PC-9 (cell line): ENCODE measurements at regions not wholly inside any gene's neighbourhood (a gene's known extent, or its start where the extent isn't known, plus 50 kb on each side); places are given as distances from the start of the nearest gene placed in this dataset.

Experiments used
- BruUV-seq: library from RNA; stranded (reverse); fragments of 400-500 nt; replicated peaks from 2 replicates; lab custom pipeline; 2021; lab: Mats Ljungman, UMichigan
- CTCF ChIA-PET: fragments of 300-600 bp; sonication (Branson Sonifier 250); formaldehyde crosslinking; loops from one replicate; lab custom pipeline; 2022; ENCODE audit warnings: antibody characterized with exemption; lab: Charles Lee
- POLR2A ChIA-PET: fragments of 300-600 bp; sonication (Branson Sonifier 250); formaldehyde crosslinking; loops from one replicate; lab custom pipeline; 2022; ENCODE audit warnings: antibody characterized with exemption; ENCODE audit not compliant: unreplicated experiment; lab: Charles Lee
- DNase-seq, 2 experiments: peaks; one replicate each; pipeline versions ENCODE4 v3.0.0 to v3.0.0-alpha.2; 2015 to 2022; ENCODE audit warnings: mixed read lengths in 1 of 2
- H2AFZ ChIP-seq: fragments of 200-600 bp; sonication (generic); 2 replicates; pipeline ENCODE4 v1.8.1; 2017; ENCODE audit warnings: antibody characterized with exemption
- H3F3A ChIP-seq: fragments of 200-600 bp; sonication (generic); 2 replicates; pipeline ENCODE4 v1.8.1; 2017; ENCODE audit warnings: antibody characterized with exemption, mild to moderate bottlenecking, low read depth; ENCODE audit not compliant: insufficient read depth
- H3K27ac ChIP-seq: fragments of 200-600 bp; sonication (generic); 2 replicates; pipeline ENCODE4 v1.6.1; 2016; ENCODE audit warnings: mixed run types
- H3K27me3 ChIP-seq: fragments of 200-600 bp; sonication (generic); 2 replicates; pipeline ENCODE4 v1.6.1; 2016; ENCODE audit warnings: low read depth, mixed run types; ENCODE audit not compliant: insufficient read depth
- H3K36me3 ChIP-seq: fragments of 200-600 bp; sonication (generic); 2 replicates; pipeline ENCODE4 v1.6.1; 2016; ENCODE audit warnings: low read depth, mixed run types
- H3K4me1 ChIP-seq: fragments of 200-600 bp; sonication (generic); replicated peaks from 2 replicates; pipeline ENCODE4 v1.6.1; 2016; ENCODE audit warnings: mixed run types; ENCODE audit not compliant: insufficient read depth
- H3K4me2 ChIP-seq: fragments of 200-600 bp; sonication (generic); 2 replicates; pipeline ENCODE4 v1.6.1; 2017; ENCODE audit warnings: mixed run types
- H3K4me3 ChIP-seq: fragments of 200-600 bp; sonication (generic); 2 replicates; pipeline ENCODE4 v1.6.1; 2016; ENCODE audit warnings: mixed run types
- H3K79me2 ChIP-seq: fragments of 200-600 bp; sonication (generic); 2 replicates; pipeline ENCODE4 v1.6.1; 2017; ENCODE audit warnings: low read depth, mixed run types
- H3K9me2 ChIP-seq: fragments of 200-600 bp; sonication (generic); 2 replicates; pipeline ENCODE4 v1.8.1; 2017; ENCODE audit warnings: mild to moderate bottlenecking; ENCODE audit not compliant: insufficient read depth
- H3K9me3 ChIP-seq: fragments of 200-600 bp; sonication (generic); 2 replicates; pipeline ENCODE4 v1.8.1; 2016; ENCODE audit warnings: low read depth; ENCODE audit not compliant: insufficient read depth
- H4K20me1 ChIP-seq: fragments of 200-600 bp; sonication (generic); 2 replicates; pipeline ENCODE4 v1.8.1; 2017; ENCODE audit not compliant: insufficient read depth
- CTCF ChIP-seq: fragments of 200-600 bp; sonication (generic); conservative IDR thresholded peaks from 2 replicates; pipeline ENCODE4 v1.6.1; 2017; ENCODE audit warnings: mixed run types, antibody characterized with exemption, mild to moderate bottlenecking, moderate library complexity
- EZH2 ChIP-seq: fragments of 200-600 bp; sonication (generic); IDR thresholded peaks from 2 replicates; pipeline ENCODE4 v1.8.0; 2017; ENCODE audit warnings: antibody characterized with exemption, low read depth
- intact Hi-C: fragments of 100-400 bp; cut with micrococcal nuclease; formaldehyde crosslinking; loops from one replicate; pipeline ENCODE4 v1.10.0; 2022; ENCODE audit not compliant: unreplicated experiment

GRCh38 chr1:232191560-232191959 is 438.4 kb downstream of the SIPA1L2 start:
- Histone ChIP-seq H4K20me1 (no peaks in the 10 kb centered on the region), H3K27ac (no peak overlapping the region), H3F3A (0 out of 2 replicates have a peak, but pooled peaks cover 6% of the 10 kb centered on the region), H3K4me3 (no peak overlapping the region), H3K4me1 (no peaks in the 10 kb centered on the region), H3K9me2 (no peaks in the 10 kb centered on the region), H3K4me2 (no peak overlapping the region), H2AFZ (no peak overlapping the region), H3K9me3 (no peaks in the 10 kb centered on the region), H3K79me2 (no peaks in the 10 kb centered on the region), H3K36me3 (no peaks in the 10 kb centered on the region), H3K27me3 (peaks cover 39% of the 10 kb centered on the region)
- no peak for TF ChIP-seq EZH2
- no peak for TF ChIP-seq CTCF
- POLR2A ChIA-PET = no interaction called here
- DNase-seq = no peak
- CTCF ChIA-PET = no interaction called here
- BruUV-seq = no TSS peak
- intact Hi-C loops = no loop called here

GRCh38 chr1:232188318-232188717 is 441.6 kb downstream of the SIPA1L2 start:
- intact Hi-C loops = no loop called here
- H2AFZ ChIP-seq = no peak overlapping the region
- ChIA-PET POLR2A (no interaction called here), CTCF (no interaction called here)
- no peak overlapping the region for H3K27ac ChIP-seq
- DNase-seq = no peak
- no peaks in the 10 kb centered on the region for H3K4me1 ChIP-seq
- no peaks in the 10 kb centered on the region for H3K9me3 ChIP-seq
- H3F3A ChIP-seq = 0 out of 2 replicates have a peak, but pooled peaks cover 6% of the 10 kb centered on the region
- no peaks in the 10 kb centered on the region for H3K9me2 ChIP-seq
- H3K79me2 ChIP-seq = no peaks in the 10 kb centered on the region
- H4K20me1 ChIP-seq = no peaks in the 10 kb centered on the region
- H3K36me3 ChIP-seq = no peaks in the 10 kb centered on the region
- no peak overlapping the region for H3K4me3 ChIP-seq
- H3K4me2 ChIP-seq = no peak overlapping the region
- no TSS peak for BruUV-seq
- peaks cover 64% of the 10 kb centered on the region for H3K27me3 ChIP-seq
- no peak for TF ChIP-seq EZH2
- TF ChIP-seq CTCF = no peak

- ChIA-PET CTCF (no interaction called here), POLR2A (no interaction called here)
- Histone ChIP-seq H2AFZ (no peak overlapping the region), H3K79me2 (no peaks in the 10 kb centered on the region), H3K4me1 (no peaks in the 10 kb centered on the region), H3F3A (no peaks in the 10 kb centered on the region), H4K20me1 (no peaks in the 10 kb centered on the region), H3K4me2 (no peak overlapping the region), H3K9me3 (no peaks in the 10 kb centered on the region), H3K4me3 (no peak overlapping the region), H3K36me3 (no peaks in the 10 kb centered on the region), H3K27me3 (peaks cover 74% of the 10 kb centered on the region), H3K9me2 (no peaks in the 10 kb centered on the region), H3K27ac (no peak overlapping the region)
- BruUV-seq = no TSS peak
- DNase-seq = no peak
- TF ChIP-seq EZH2 (no peak), CTCF (no peak)
- intact Hi-C loops = no loop called here
Measured at GRCh38 chr1:232186931-232187330, 443.0 kb downstream of the SIPA1L2 start.
